SKM-1 (cell line): ENCODE measurements at regions not wholly inside any gene's neighbourhood (a gene's known extent, or its start where the extent isn't known, plus 50 kb on each side); places are given as distances from the start of the nearest gene placed in this dataset.

Experiments
- DNase-seq: peaks from one replicate; lab custom pipeline; 2025; ENCODE audit not compliant: unreplicated experiment; lab: John Stamatoyannopoulos, UW

DNA sequence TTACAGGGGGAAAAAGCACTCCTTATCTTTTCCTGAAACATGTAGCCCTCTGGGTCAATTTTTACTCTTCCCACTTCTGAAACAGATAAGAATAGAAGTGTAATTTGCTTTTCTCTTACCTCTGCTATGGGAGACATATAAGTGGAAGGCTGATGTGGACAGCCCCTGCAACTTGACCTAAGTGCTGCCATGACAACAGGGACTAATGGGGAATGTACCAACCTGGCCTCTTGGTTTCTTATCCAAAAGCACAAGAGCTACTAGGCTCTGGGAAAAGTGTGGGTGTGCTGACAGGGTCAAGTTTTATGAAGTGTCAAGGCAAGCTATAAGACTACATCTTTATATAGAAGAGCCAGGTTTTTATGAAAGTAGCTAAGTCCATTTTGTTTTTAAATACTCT, 1246.5 kb downstream of the OTOL1 start:
- no peak for DNase-seq

DNA sequence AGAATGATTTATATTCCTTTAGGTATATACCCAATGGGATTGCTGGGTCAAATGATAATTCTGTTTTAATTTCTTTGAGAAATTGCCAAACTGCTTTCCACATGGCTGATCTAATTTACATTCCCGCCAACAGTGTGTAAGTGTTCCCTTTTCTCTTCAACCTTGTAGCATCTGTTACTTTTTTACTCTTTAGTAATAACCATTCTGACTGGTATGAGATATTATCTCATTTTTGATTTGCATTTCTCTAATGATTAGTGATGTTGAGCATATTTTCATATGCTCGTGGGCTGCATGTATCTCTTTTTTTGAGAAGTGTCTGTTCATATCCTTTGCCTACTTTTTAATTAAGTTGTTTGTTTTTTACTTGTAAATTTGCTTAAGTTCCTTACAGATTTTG, 1264.2 kb downstream of the OTOL1 start:
- no peak for DNase-seq

DNA sequence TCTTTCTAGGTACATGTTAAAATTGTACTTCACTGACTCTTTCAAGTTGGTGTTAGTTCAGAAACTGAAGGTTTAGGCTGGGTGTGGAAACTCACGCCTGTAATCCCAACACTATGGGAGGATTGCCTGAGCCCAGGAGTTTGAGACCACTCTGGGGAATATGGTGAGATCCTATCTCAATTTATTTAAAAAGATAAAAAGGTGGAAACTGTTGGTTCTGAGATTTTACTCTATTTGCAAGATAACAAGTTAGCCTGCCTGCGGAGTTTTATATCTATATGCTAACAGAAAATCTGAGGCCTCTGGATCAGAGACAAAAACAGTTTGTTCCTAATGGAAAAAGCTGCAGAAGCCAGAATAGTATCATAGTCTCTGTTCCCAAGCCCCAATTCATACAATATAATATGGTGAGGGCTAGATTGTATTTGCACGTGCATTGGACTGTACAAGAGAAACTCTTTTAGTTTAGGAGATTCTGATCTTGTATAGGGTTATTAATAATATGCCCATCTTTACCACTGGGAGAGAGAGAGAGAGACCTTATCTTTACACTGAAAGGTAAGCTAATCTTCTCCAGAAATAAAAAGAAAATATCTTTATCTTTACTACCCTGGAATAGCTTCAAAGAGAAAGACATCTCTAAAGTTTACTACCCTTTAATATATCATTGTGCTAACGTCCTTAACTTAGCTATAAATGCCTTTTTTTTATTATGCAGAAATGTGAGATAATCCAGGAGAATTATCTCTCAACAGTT, 1267.6 kb downstream of the OTOL1 start:
- no peak for DNase-seq

DNA sequence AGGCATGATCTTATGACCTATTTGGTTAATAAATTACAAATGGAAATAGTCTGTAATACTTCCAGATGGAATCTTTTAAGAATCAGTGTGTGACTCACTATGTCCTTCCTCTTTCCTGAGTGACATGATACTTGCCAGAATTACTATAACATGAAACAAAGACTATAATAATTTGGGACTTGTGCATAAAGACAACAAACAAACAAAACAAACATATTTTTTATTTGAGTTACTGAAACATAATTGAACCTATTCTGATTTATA, 1268.1 kb downstream of the OTOL1 start:
- no peak for DNase-seq

DNA sequence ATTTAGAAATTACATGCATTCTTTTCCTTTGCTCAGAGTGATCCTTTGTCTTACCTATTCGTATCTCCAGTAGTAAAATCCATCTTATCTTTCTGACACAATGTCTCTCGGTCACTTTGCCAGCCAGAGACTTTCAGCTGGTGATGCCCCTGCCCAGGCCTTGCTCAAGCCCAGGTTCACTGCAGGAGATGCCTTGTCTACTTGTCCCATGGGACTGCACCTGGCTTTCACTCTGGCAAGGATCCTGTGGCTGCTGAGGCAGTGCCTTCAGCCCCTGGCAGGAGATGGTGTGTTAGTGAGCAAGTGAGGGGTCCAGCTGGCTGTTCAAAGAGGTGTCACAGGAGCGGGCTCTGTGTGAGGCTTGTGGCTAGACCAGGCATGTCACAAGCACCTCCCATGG, 1268.9 kb downstream of the OTOL1 start:
- no peak for DNase-seq

DNA sequence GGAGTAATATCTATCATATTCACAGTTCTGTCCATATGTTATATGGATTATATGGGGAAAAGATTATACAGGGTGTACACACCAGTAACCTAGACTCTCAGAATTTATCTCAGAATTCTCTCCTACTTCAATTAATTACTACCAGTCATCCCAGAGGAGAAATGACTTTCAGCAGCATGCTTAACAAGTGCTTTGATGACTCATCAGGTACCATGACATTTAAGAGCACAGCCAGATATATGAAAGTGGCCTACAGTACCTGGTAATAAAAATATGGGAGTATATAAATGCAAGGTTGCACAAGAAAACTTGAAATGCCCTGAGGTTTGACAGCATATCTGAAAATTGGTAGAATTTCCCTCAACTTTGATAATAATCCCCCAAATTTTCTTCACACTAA, 1273.0 kb downstream of the OTOL1 start:
- DNase-seq, result no peak

DNA sequence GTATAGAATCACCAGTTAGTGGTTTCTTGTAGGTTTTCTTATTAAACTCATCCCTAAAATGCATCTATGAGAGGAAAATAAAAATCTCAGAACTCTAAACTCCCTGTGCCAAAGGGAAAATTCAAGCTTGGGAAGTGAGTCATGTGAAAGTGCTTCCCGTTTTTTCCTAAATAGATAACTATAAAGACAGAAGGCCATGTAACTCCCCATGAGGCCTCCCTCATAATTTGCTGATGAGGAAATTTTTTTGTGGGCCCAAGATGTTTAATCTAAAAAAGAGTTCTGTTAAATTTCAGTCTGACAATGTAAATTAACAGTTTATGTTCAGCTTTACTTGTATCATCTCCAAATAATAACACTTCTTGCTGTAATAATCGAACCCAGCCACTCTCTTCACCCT, 1273.9 kb downstream of the OTOL1 start:
- DNase-seq, result no peak

DNA sequence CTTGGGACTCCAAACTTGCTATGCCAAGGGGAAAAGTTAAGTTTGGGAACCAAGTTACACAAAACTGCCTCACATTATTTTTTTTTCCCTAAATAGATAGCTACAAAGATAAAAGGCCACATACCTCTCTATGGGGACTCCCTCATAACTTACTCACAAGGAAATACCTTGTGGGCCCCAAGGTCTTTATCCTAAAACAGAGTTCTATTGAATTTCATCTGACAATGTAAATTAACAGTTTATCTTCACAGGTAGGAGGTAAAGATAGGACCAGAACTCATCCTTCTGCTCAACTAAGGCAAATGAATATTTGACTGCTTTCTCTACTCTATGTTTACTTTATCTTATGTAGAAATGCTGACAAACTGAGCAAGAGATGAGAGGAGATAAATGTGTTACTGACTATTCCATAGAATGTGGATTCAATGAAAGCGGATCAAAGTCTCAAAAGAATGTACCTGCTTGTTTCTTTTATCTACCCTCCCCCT, 1278.0 kb downstream of the OTOL1 start:
- DNase-seq, result no peak

DNA sequence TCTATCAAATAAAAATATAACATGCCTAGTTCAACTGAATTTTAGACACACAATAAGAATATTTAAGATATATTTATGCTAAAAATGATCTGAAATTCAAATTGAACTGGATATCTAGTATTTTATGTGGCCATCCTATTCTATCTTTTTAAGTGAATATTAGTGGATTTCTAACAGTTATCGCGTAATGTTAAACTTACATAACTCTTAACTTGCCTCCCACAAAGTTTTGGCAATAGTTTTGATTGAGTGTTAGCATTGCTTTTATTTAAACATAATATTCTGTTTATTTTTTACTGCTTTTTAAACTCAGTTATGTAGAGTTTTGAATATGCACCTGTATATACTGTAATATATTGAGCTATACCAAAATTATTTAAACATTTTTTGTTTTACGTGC, 1279.5 kb downstream of the OTOL1 start:
- no peak for DNase-seq

DNA sequence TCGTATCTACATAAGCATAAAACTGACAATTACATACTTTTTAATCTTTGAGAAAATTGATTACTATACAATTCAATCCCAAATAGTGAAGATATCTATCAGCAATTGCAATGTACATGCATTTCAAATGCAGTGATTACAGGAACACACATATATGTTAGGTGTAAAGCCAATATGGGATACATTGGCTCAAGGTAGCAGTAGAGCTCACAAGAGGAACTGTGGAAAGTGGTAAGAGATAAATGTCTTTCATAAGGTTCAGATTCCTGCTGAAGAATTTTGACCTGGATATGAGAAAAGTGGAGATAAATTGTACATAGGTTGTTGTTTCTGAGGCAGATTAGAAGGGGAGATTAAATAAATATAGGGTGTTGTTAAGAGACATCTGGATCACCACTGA, 1280.5 kb downstream of the OTOL1 start:
- DNase-seq, result no peak

DNA sequence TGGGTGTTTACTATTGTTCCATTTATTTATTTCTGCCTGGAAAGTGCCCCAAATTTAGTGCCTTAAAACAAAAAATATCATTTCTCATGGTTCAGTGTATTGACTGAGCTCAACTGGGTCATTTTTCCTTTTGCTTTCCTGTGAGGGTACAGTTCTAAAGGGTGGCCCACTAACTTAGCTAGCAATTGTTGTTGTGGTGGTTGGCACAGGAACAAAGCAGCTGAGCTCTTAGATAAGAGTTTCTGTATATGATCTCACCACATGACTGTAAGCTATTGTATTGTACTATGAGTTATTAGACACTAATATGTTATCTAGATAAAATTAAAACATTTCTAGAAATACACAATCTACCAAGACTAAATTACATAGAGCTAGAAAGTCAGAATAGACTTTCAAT, 1283.7 kb downstream of the OTOL1 start:
- DNase-seq, result no peak

DNA sequence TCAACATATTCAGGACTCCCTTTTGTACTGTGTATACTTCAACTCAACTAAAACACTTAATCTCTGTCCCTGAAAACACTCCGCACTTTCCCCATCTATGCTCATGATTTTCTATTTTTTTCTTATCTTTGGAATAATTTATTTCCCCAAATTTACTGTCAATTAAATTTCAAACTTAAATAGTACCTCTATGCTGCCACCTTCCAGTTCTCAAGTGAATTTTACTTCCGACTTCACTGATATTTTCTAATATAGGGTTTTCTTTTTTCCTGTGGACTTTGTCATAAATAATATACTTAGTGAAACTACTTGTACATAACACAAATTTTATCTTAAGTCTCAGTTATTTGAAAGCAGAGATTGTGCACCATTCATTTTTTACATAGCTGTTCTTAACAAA, 1303.3 kb downstream of the OTOL1 start:
- no peak for DNase-seq

DNA sequence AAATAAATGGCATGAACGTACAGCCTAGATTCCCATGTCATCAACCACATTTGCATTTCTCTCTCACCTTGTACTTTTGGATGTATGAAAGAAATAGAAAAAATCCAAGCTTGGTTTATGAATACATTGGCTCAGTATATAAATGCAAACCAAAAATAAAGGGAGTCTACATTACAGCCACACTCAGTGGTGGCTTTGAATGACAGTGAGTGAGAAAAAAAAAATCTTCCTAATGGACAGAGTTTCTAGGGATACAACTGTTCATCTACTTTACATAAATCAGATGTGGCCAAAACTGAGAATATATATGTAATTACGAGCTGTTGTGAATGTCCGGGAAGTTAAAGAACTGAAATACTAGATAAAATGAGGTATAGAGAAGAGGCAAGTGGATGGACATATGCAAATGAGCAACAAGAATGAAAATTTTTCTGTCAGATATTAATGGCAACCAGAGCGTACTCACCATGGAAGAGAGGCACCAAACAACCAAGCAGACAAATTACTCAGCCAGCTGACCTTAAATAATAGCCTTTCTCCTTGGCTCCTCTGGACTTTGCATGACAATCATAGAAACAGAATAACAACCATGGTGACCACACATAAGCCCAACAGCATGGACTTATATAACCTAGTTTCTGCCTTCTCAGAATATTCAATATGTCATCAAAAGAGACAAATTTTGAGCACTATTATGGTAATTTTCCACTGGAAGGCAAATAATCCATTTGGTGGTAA, 1305.8 kb downstream of the OTOL1 start:
- DNase-seq, result no peak

DNA sequence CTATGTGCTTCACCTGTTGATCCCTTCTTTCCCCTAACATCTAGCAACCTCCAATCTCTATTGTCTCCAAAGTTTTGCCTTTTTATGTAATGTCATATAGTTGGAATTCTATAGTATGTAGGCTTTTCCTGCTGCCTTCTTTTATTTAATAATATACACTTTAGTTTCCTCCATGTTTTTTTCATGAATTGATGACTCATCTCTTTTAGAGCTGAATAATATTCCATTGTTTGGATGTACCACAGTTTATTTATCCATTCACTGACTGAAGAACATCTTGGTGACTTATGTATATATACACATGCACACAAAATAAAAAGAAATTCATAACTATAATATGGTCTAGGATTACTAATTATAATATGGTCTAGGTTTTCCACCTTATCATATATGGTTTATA, 1314.2 kb downstream of the OTOL1 start:
- DNase-seq, result no peak

DNA sequence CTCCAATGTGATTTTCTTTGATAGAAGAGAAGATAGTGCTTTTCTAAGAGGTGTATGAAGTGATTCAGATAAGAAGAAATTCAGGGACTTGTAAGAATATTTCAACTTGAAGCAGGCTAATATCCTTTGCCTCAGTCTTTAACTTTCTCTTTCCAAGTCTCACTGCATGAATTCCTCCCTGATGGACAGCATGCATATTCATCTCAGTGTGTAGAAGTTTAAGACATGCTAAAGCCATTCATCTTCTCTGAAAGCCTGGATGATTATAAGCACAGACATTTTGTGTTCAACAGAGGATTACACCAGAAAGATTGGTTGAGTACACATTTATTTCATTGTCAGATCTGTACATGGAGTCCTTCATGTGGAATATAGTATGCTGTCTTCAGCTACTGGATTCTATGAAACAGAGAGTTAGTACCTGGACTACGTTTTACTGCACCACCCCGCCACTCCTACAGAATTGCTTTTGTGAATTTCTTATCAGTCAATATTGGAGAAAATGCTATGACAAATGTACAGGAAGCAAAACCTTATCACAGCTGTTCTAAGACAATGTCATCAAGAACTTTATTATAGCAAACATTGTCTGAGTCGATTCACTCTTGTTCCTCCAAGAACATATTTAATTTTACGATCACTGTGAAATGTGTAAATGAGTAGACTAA, 1346.1 kb downstream of the OTOL1 start:
- DNase-seq, result no peak

DNA sequence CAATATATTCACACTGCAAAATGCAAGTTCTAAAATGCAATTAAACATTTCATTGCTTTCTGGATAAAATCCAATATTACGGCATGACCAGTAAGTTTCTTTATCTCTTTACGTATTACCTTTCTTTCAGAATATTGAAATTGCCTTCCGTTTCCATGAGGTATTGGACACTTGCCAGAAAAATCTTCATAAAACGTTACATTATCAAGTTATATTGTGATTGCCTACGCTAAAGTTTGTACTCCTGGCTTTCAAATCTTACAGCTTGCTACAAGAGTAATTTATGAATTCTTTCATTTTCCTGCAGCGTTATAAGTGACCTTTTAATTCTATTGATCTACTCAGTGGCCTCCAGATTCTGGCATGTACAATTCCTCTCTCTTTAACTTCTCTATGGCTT, 1349.3 kb downstream of the OTOL1 start:
- no peak for DNase-seq

DNA sequence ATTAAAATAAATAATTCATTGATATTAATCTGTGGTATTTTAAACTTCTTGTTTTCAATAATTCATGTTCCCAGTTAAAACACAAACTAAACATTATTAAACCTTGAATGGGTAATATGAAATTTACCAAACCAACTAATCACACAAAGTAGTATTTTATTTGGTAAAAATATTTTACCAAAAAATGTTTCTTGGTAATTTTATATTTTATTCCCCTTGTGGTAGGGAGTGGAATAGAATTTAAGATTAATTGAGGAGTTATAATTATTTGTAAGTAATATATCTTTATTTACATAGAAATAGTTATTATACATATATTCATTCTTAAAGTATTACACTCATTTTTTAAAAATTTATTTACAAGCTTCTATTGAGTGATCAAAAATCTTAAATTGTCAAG, 1350.9 kb downstream of the OTOL1 start:
- DNase-seq, result no peak

DNA sequence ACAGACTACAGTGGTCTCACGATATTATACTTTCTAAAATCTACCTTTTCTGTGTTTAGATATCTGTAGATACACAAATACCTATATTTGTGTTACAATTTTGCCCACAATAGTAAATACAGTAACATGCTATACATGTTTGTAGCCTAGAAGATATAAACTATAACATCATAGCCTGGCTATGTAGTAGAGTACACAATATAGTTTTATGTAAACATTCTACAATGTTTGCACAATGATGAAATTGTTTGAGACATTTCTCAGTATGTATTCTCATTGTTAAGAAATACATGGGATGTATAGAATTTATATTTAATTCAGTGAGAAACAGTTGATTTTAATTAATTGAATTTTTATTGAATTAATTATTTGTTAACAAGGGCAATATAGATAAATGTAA, 1367.0 kb downstream of the OTOL1 start:
- DNase-seq, result no peak

DNA sequence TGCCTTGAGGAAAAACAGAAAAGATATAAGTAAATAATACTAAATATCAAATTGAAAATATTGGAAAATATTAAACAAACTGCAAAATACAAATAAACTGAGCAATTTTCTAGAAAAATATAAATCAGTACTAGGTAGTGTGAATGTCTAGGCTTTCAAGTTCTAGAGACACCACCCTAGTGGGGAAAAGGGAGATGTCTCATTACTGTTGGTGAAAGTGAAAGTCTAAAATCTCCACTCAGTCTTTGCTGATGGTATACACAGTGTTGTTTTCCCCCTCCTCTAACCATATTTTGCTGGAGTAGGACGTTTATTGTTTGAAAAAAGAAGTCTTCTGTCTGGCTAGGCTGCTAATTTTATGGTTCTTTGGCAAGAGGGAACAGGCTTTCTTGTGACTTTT, 1368.9 kb downstream of the OTOL1 start:
- no peak for DNase-seq

DNA sequence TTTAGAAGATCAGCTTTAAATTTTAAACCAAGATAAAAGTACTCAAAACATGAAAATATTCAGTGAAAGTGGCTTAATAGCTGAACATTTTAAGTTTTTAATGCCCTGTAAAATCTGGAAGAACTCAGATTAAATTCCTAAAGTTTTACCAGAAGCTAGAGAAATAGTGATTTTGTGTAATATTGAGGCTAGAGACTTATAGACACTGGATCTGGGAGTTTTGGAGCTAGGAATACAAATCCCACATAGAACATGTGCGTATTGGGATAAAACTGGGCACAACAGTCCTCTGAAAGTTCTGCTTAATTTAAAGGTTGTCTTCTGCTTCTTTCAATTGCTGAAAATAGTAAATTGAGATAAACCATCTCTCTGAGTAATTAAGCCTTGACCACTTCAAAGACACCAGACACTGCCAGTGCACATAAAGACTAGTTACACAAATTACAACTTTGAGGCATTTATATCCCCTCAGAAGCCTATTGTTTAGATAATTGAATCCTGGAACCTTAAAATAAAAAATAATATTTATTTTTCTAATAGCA, 1382.5 kb downstream of the OTOL1 start:
- DNase-seq, result no peak

DNA sequence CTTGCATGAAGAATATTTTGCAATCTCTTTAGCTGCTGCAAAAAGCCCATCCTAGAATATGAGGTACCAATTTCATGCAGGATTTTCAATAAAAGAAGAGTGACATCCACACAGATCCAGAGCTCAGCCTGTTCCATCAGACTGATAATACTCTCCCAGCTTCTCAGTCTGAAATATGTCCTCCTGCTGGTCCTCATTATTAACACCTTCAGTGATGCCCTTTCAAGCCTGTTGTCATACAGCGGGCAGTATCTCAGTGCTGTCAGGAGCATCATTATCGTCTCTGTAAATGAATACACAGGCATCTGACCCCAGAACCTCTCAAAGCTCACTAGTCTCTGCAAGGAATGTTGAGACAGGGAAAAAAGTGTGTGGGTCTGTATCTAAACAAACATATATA, 1387.8 kb downstream of the OTOL1 start:
- DNase-seq, result no peak
